ENCODE measurements at regions not wholly inside any gene's neighbourhood (a gene's known extent, or its start where the extent isn't known, plus 50 kb on each side); places are given as distances from the start of the nearest gene placed in this dataset.

DNA sequence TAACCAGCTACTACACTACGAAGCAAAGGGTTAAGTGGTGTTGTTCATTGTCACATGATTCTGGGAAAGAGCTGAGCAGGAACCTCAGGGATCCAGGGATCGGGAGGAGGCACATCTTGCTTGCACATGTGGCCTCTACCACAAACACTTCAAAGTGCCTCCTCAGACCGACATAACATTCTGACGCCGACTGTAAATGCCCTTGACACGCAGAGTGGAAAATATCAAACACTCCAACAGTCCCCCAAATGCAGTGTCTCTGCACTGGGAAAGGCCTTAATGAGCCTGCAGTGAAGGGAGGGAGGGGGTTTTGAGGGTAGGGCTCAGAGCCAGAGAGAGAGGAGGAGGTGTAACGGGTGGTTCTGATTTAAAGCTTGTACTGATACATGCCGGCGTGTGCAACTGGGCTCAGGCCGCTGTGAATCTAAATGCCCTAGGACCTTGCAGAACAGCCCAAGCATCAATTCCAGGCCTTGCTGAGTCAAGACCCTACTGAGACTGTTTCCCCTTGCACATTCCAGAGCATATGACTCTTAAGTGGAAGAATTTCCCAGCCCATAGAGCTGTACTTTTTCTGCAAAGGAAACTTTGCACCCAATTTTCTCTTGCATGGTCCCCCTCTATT is 163.7 kb downstream of the NTMT2 start:
- Histone ChIP-seq H3K4me1 (ENCODE audit: control insufficient read depth, insufficient read depth, low read length) (peaks cover 3% of the 10 kb centered on the region), H3K9me3 (ENCODE audit: control insufficient read depth, insufficient read depth, low read length) (no peaks in the 10 kb centered on the region), H3K36me3 (ENCODE audit: control insufficient read depth, insufficient read depth, low read length) (no peaks in the 10 kb centered on the region), H3K27ac (ENCODE audit: low read depth, low read length) (peak overlapping the region; percentile 34), H3K4me3 (ENCODE audit: low read depth, low read length) (no peak overlapping the region), H3K27me3 (ENCODE audit: control insufficient read depth, insufficient read depth, low read length) (no peaks in the 10 kb centered on the region)
- peak in 2 of 6 donors; percentile 9 to 54 for DNase-seq (ENCODE audit: low read depth in 4 of 6, low spot score in 6 of 6)
- 44% methylated on average over 4 of the region's 10 CpGs for WGBS (ENCODE audit: insufficient coverage)

GRCh38 chr1:170310014-170310405 is 164.3 kb downstream of the NTMT2 start:
- Histone ChIP-seq H3K36me3 (ENCODE audit: control insufficient read depth, insufficient read depth, low read length) (no peaks in the 10 kb centered on the region), H3K4me1 (ENCODE audit: control insufficient read depth, insufficient read depth, low read length) (peaks cover 3% of the 10 kb centered on the region), H3K27me3 (ENCODE audit: control insufficient read depth, insufficient read depth, low read length) (no peaks in the 10 kb centered on the region), H3K4me3 (ENCODE audit: low read depth, low read length) (no peak overlapping the region), H3K27ac (ENCODE audit: low read depth, low read length) (peak overlapping the region; percentile 34), H3K9me3 (ENCODE audit: control insufficient read depth, insufficient read depth, low read length) (no peaks in the 10 kb centered on the region)
- no CpG with 5 or more reads among the region's 1 CpG for WGBS (ENCODE audit: insufficient coverage)
- no peak for DNase-seq (ENCODE audit: low read depth in 4 of 6, low spot score in 6 of 6)

DNA sequence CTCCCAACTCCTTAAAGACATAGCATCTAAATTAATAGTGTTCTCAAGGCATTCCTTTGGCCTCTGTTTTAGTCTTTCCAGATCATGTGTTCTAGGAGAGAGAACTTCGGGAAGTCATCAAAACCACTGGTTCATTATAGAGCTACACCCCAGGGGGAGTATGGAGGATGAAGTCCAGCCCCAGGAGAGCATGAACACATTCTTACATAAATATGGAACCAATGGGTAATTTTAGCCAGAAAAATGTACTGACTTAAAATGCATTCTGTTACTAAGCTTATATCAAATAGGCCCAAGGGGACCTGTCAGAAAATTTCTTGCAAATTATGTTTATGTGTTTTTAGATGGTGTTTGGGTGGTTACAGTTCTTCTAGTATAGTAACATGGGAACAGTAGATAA is 165.2 kb downstream of the NTMT2 start:
- Histone ChIP-seq H3K27me3 (ENCODE audit: control insufficient read depth, insufficient read depth, low read length) (no peaks in the 10 kb centered on the region), H3K4me1 (ENCODE audit: control insufficient read depth, insufficient read depth, low read length) (peaks cover 3% of the 10 kb centered on the region), H3K27ac (ENCODE audit: low read depth, low read length) (no peak overlapping the region), H3K36me3 (ENCODE audit: control insufficient read depth, insufficient read depth, low read length) (no peaks in the 10 kb centered on the region), H3K9me3 (ENCODE audit: control insufficient read depth, insufficient read depth, low read length) (no peaks in the 10 kb centered on the region), H3K4me3 (ENCODE audit: low read depth, low read length) (no peak overlapping the region)
- no peak for DNase-seq (ENCODE audit: low read depth in 4 of 6, low spot score in 6 of 6)
- WGBS (ENCODE audit: insufficient coverage): no CpG with 5 or more reads among the region's 1 CpG

- Histone ChIP-seq H3K27me3 (ENCODE audit: control insufficient read depth, insufficient read depth, low read length) (no peaks in the 10 kb centered on the region), H3K9me3 (ENCODE audit: control insufficient read depth, insufficient read depth, low read length) (no peaks in the 10 kb centered on the region), H3K36me3 (ENCODE audit: control insufficient read depth, insufficient read depth, low read length) (no peaks in the 10 kb centered on the region), H3K4me1 (ENCODE audit: control insufficient read depth, insufficient read depth, low read length) (peaks cover 3% of the 10 kb centered on the region), H3K4me3 (ENCODE audit: low read depth, low read length) (no peak overlapping the region), H3K27ac (ENCODE audit: low read depth, low read length) (no peak overlapping the region)
- WGBS (ENCODE audit: insufficient coverage): 94% methylated on average over 2 of the region's 3 CpGs
- DNase-seq (ENCODE audit: low read depth in 4 of 6, low spot score in 6 of 6): no peak
These were observed 167.5 kb downstream of the NTMT2 start for GRCh38 chr1:170313306-170313705.

GRCh38 chr1:170316270-170316669 is 170.5 kb downstream of the NTMT2 start:
- 88% methylated on average over 5 of the region's 5 CpGs for WGBS (ENCODE audit: insufficient coverage)
- Histone ChIP-seq H3K4me1 (ENCODE audit: control insufficient read depth, insufficient read depth, low read length) (no peaks in the 10 kb centered on the region), H3K36me3 (ENCODE audit: control insufficient read depth, insufficient read depth, low read length) (no peaks in the 10 kb centered on the region), H3K27ac (ENCODE audit: low read depth, low read length) (no peak overlapping the region), H3K27me3 (ENCODE audit: control insufficient read depth, insufficient read depth, low read length) (no peaks in the 10 kb centered on the region), H3K4me3 (ENCODE audit: low read depth, low read length) (no peak overlapping the region), H3K9me3 (ENCODE audit: control insufficient read depth, insufficient read depth, low read length) (no peaks in the 10 kb centered on the region)
- DNase-seq (ENCODE audit: low read depth in 4 of 6, low spot score in 6 of 6): no peak

- no CpG with 5 or more reads among the region's 1 CpG for WGBS (ENCODE audit: insufficient coverage)
- Histone ChIP-seq H3K9me3 (ENCODE audit: control insufficient read depth, insufficient read depth, low read length) (no peaks in the 10 kb centered on the region), H3K4me1 (ENCODE audit: control insufficient read depth, insufficient read depth, low read length) (no peaks in the 10 kb centered on the region), H3K36me3 (ENCODE audit: control insufficient read depth, insufficient read depth, low read length) (no peaks in the 10 kb centered on the region), H3K27me3 (ENCODE audit: control insufficient read depth, insufficient read depth, low read length) (no peaks in the 10 kb centered on the region), H3K27ac (ENCODE audit: low read depth, low read length) (no peak overlapping the region), H3K4me3 (ENCODE audit: low read depth, low read length) (no peak overlapping the region)
- DNase-seq (ENCODE audit: low read depth in 4 of 6, low spot score in 6 of 6): no peak
These were observed 172.4 kb downstream of the NTMT2 start for GRCh38 chr1:170318141-170318540.

DNA sequence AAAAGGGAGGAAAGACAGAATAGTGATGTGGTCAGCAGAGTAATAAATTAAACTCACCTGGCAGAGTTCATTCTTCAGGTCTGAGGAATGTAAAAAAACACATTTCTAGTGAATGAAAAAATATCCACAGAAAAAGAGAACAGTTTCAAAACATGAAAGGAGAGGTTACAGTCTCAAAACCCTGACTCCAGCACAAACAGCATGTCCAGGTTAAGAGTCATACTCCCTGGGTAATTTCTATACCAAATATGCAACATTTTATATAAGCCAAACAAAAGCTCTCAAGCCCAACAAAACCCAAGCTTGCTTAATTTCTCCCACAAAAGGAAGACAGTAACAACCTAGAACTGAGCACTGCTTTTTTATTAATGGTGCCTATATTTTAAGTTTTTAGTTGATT is 173.0 kb downstream of the NTMT2 start:
- Histone ChIP-seq H3K27me3 (ENCODE audit: control insufficient read depth, insufficient read depth, low read length) (no peaks in the 10 kb centered on the region), H3K36me3 (ENCODE audit: control insufficient read depth, insufficient read depth, low read length) (no peaks in the 10 kb centered on the region), H3K27ac (ENCODE audit: low read depth, low read length) (no peak overlapping the region), H3K4me1 (ENCODE audit: control insufficient read depth, insufficient read depth, low read length) (no peaks in the 10 kb centered on the region), H3K4me3 (ENCODE audit: low read depth, low read length) (no peak overlapping the region), H3K9me3 (ENCODE audit: control insufficient read depth, insufficient read depth, low read length) (no peaks in the 10 kb centered on the region)
- DNase-seq (ENCODE audit: low read depth in 4 of 6, low spot score in 6 of 6): no peak

GRCh38 chr1:170321113-170321512 is 175.4 kb downstream of the NTMT2 start:
- no peak overlapping the region for H3K27ac ChIP-seq (ENCODE audit: low read depth, low read length)
- H3K9me3 ChIP-seq (ENCODE audit: control insufficient read depth, insufficient read depth, low read length): no peaks in the 10 kb centered on the region
- H3K4me1 ChIP-seq (ENCODE audit: control insufficient read depth, insufficient read depth, low read length): no peaks in the 10 kb centered on the region
- no peaks in the 10 kb centered on the region for H3K36me3 ChIP-seq (ENCODE audit: control insufficient read depth, insufficient read depth, low read length)
- 83% methylated on average over 2 of the region's 6 CpGs for WGBS (ENCODE audit: insufficient coverage)
- H3K27me3 ChIP-seq (ENCODE audit: control insufficient read depth, insufficient read depth, low read length): no peaks in the 10 kb centered on the region
- no peak overlapping the region for H3K4me3 ChIP-seq (ENCODE audit: low read depth, low read length)
- no peak for DNase-seq (ENCODE audit: low read depth in 4 of 6, low spot score in 6 of 6)

DNA sequence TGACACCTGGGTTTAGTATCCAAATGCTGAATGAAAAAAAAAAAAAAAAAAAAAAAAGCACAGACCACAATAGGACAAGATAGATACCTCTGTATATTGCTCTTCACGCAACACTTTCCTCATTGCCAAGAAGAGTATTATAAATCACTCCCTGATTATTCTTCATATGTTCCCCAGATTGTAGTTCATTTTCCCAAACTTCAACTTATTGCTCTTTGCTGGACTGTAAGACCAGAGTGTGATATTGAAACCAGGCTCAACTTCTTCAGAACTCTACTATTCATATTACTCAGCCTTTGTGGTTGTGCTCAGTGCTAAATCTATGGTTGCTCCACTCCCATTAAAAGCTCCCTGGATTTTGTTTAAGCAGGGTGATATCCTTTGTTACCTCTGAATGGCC is 180.4 kb downstream of the NTMT2 start:
- no CpG with 5 or more reads among the region's 1 CpG for WGBS (ENCODE audit: insufficient coverage)
- no peaks in the 10 kb centered on the region for H3K4me1 ChIP-seq (ENCODE audit: control insufficient read depth, insufficient read depth, low read length)
- H3K9me3 ChIP-seq (ENCODE audit: control insufficient read depth, insufficient read depth, low read length): no peaks in the 10 kb centered on the region
- H3K36me3 ChIP-seq (ENCODE audit: control insufficient read depth, insufficient read depth, low read length): no peaks in the 10 kb centered on the region
- DNase-seq (ENCODE audit: low read depth in 4 of 6, low spot score in 6 of 6): no peak
- no peak overlapping the region for H3K4me3 ChIP-seq (ENCODE audit: low read depth, low read length)
- no peak overlapping the region for H3K27ac ChIP-seq (ENCODE audit: low read depth, low read length)
- H3K27me3 ChIP-seq (ENCODE audit: control insufficient read depth, insufficient read depth, low read length): no peaks in the 10 kb centered on the region

- H3K27me3 ChIP-seq (ENCODE audit: control insufficient read depth, insufficient read depth, low read length): no peaks in the 10 kb centered on the region
These were observed 187.0 kb downstream of the NTMT2 start for GRCh38 chr1:170332801-170333200.

More at GRCh38 chr1:170332801-170333200, 187.0 kb downstream of the NTMT2 start:
- H3K4me1 ChIP-seq (ENCODE audit: control insufficient read depth, insufficient read depth, low read length): no peaks in the 10 kb centered on the region
- no peaks in the 10 kb centered on the region for H3K36me3 ChIP-seq (ENCODE audit: control insufficient read depth, insufficient read depth, low read length)
- no peaks in the 10 kb centered on the region for H3K9me3 ChIP-seq (ENCODE audit: control insufficient read depth, insufficient read depth, low read length)
- H3K4me3 ChIP-seq (ENCODE audit: low read depth, low read length): no peak overlapping the region
- no peak overlapping the region for H3K27ac ChIP-seq (ENCODE audit: low read depth, low read length)
- no peak for DNase-seq (ENCODE audit: low read depth in 4 of 6, low spot score in 6 of 6)
